MM.1S (cell line): ENCODE measurements at regions not wholly inside any gene's neighbourhood (a gene's known extent, or its start where the extent isn't known, plus 50 kb on each side); places are given as distances from the start of the nearest gene placed in this dataset.
"Not testable (repeated sequence)": the region's sequence is repeated elsewhere in the genome, so short reads cannot be mapped to it uniquely, and the experiment has no call there.

Experiments
- DNase-seq: peaks from one replicate; pipeline ENCODE4 v3.0.0-alpha.2; 2015
- H2AFZ ChIP-seq: fragments of 300-600 bp; sonication (generic); 2 replicates; pipeline ENCODE4 v1.6.0; 2016; ENCODE audit warnings: antibody characterized with exemption, low read length
- H3F3A ChIP-seq: fragments of 300-600 bp; sonication (generic); 2 replicates; pipeline ENCODE4 v1.6.1; 2016; ENCODE audit warnings: mild to moderate bottlenecking, antibody characterized with exemption, low read length, moderate library complexity, mixed read lengths; ENCODE audit not compliant: insufficient read depth
- H3K27ac ChIP-seq: fragments of 300-600 bp; sonication (generic); 2 replicates; pipeline ENCODE4 v1.5.1; 2016; ENCODE audit warnings: mild to moderate bottlenecking, low read length
- H3K27me3 ChIP-seq: fragments of 300-600 bp; sonication (generic); replicated peaks from 2 replicates; pipeline ENCODE4 v1.6.0; 2016; ENCODE audit warnings: low read length; ENCODE audit not compliant: insufficient read depth
- H3K36me3 ChIP-seq: fragments of 300-600 bp; sonication (generic); replicated peaks from 2 replicates; pipeline ENCODE4 v1.6.1; 2016; ENCODE audit warnings: mild to moderate bottlenecking, low read length, mixed read lengths; ENCODE audit not compliant: insufficient read depth
- H3K4me1 ChIP-seq: fragments of 300-600 bp; sonication (generic); 2 replicates; pipeline ENCODE4 v1.6.1; 2016; ENCODE audit warnings: low read length, mixed read lengths
- H3K4me2 ChIP-seq: fragments of 300-600 bp; sonication (generic); 2 replicates; pipeline ENCODE4 v1.6.0; 2016; ENCODE audit warnings: low read depth, low read length
- H3K4me3 ChIP-seq: fragments of 300-600 bp; sonication (generic); 2 replicates; pipeline ENCODE4 v1.5.1; 2016; ENCODE audit warnings: low read length, mixed read lengths
- H3K79me2 ChIP-seq: fragments of 300-600 bp; sonication (generic); 2 replicates; pipeline ENCODE4 v1.6.1; 2016; ENCODE audit warnings: mixed run types, low read length, mixed read lengths
- H3K9ac ChIP-seq: fragments of 300-600 bp; sonication (generic); 2 replicates; pipeline ENCODE4 v1.6.1; 2016; ENCODE audit warnings: low read length, mixed read lengths
- H3K9me2 ChIP-seq: fragments of 300-600 bp; sonication (generic); replicated peaks from 2 replicates; pipeline ENCODE4 v1.6.1; 2016; ENCODE audit warnings: mild to moderate bottlenecking, low read length, mixed read lengths; ENCODE audit not compliant: insufficient read depth
- H3K9me3 ChIP-seq: fragments of 300-600 bp; sonication (generic); replicated peaks from 2 replicates; pipeline ENCODE4 v1.6.1; 2016; ENCODE audit warnings: mild to moderate bottlenecking, low read length, mixed read lengths; ENCODE audit not compliant: insufficient read depth
- H4K20me1 ChIP-seq: fragments of 300-600 bp; sonication (generic); 2 replicates; pipeline ENCODE4 v1.6.1; 2016; ENCODE audit warnings: mild to moderate bottlenecking, low read length, moderate library complexity, mixed read lengths; ENCODE audit not compliant: insufficient read depth
- EZH2 ChIP-seq: fragments of 300-600 bp; sonication (generic); optimal IDR thresholded peaks from 2 replicates; pipeline ENCODE3; 2017; ENCODE audit warnings: low read depth, mild to moderate bottlenecking, antibody characterized with exemption, low read length, mixed read lengths
- EZH2phosphoT487 ChIP-seq: fragments of 300-600 bp; sonication (generic); IDR thresholded peaks from 2 replicates; pipeline ENCODE4 v1.6.1; 2018; ENCODE audit warnings: antibody characterized with exemption, low read length
- TF ChIP-seq, protein P1 (sequence below): fragments of 300-600 bp; sonication (generic); IDR thresholded peaks from 2 replicates; pipeline ENCODE4 v1.5.1; 2016; ENCODE audit warnings: antibody characterized with exemption, low read length, mixed read lengths

- H3K4me2 ChIP-seq, result no peak overlapping the region
- no peak overlapping the region for H2AFZ ChIP-seq
- H3K36me3 ChIP-seq, result no peaks in the 10 kb centered on the region
- DNase-seq, result no peak
- no peaks in the 10 kb centered on the region for H3K79me2 ChIP-seq
- no peaks in the 10 kb centered on the region for H3F3A ChIP-seq
- H3K9me3 ChIP-seq, result no peaks in the 10 kb centered on the region
- H4K20me1 ChIP-seq, result no peaks in the 10 kb centered on the region
- H3K27ac ChIP-seq, result no peak overlapping the region
- no peaks in the 10 kb centered on the region for H3K9me2 ChIP-seq
- H3K4me3 ChIP-seq, result no peak overlapping the region
- H3K9ac ChIP-seq, result no peak overlapping the region
- peaks cover 15% of the 10 kb centered on the region for H3K27me3 ChIP-seq
- TF ChIP-seq EZH2 (no peak), EZH2phosphoT487 (no peak)
- H3K4me1 ChIP-seq, result no peaks in the 10 kb centered on the region
Measured at GRCh38 chr16:29232811-29233704, 173.5 kb downstream of the NPIPB11 start.

DNA sequence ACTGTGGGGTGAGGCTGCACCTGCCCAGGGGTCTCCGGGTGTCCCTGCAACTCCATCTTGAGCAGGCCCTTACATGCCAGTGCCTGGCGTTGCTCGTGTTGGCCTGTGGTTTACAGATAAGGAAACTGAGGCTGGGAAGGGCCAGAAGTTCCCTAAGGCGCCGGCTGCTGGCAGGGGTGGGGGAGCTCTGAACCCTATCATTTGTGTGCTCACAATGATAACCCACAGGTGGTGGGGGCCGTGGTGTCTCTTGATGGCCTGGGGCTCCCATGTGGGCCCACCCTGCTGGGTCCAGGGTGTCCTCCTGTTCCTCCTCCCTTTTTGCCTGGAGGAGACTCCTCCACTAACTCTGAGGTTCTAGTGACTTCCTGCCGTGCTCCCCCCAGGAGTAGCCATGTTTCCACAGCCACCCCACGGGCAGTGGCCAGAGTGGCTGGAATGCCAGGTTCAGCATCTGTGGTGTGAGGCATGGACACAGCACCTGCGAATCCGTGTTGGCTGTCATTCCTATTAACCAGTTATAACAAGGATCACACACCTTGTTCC lies 174.3 kb downstream of the NPIPB11 start:
- H3F3A ChIP-seq, H2AFZ ChIP-seq, H3K4me1 ChIP-seq, H3K4me2 ChIP-seq, H3K27ac ChIP-seq, H3K9ac ChIP-seq, H3K79me2 ChIP-seq, H3K9me3 ChIP-seq, DNase-seq, H4K20me1 ChIP-seq, H3K4me3 ChIP-seq, H3K9me2 ChIP-seq, H3K36me3 ChIP-seq: not testable (repeated sequence)
- peaks cover 15% of the 10 kb centered on the region for H3K27me3 ChIP-seq

DNA sequence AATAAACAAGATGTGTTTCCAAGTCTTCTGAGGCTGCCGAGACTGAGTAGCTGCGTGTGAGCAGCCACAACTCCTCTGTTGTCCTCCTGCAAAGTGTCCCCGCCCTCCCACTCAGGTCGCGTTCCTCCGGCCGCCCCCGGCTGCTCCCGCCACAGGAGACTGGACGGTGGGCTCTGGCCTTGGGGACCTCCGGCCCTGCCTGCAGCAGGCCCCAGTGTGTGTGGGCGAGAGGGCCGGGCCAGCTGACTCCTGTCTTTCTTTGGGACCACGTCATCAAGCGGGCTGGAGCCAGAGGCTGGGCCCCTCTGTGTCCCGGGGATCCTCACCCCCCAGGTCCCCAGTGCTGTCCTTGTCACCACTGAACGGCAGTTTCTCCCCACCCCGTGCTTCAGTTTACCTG lies 175.3 kb downstream of the NPIPB11 start:
- H3K9me3 ChIP-seq, result no peaks in the 10 kb centered on the region
- DNase-seq, result no peak
- no peak overlapping the region for H3K27ac ChIP-seq
- no peaks in the 10 kb centered on the region for H3K4me1 ChIP-seq
- H3K9ac ChIP-seq, result no peak overlapping the region
- no peaks in the 10 kb centered on the region for H3K79me2 ChIP-seq
- TF ChIP-seq EZH2 (no peak), EZH2phosphoT487 (no peak)
- TF ChIP-seq, protein P1, sequence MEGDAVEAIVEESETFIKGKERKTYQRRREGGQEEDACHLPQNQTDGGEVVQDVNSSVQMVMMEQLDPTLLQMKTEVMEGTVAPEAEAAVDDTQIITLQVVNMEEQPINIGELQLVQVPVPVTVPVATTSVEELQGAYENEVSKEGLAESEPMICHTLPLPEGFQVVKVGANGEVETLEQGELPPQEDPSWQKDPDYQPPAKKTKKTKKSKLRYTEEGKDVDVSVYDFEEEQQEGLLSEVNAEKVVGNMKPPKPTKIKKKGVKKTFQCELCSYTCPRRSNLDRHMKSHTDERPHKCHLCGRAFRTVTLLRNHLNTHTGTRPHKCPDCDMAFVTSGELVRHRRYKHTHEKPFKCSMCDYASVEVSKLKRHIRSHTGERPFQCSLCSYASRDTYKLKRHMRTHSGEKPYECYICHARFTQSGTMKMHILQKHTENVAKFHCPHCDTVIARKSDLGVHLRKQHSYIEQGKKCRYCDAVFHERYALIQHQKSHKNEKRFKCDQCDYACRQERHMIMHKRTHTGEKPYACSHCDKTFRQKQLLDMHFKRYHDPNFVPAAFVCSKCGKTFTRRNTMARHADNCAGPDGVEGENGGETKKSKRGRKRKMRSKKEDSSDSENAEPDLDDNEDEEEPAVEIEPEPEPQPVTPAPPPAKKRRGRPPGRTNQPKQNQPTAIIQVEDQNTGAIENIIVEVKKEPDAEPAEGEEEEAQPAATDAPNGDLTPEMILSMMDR, result no peak
- H4K20me1 ChIP-seq, result no peaks in the 10 kb centered on the region
- no peaks in the 10 kb centered on the region for H3K9me2 ChIP-seq
- H3K4me2 ChIP-seq, result no peak overlapping the region
- no peak overlapping the region for H3K4me3 ChIP-seq
- H3F3A ChIP-seq, result no peaks in the 10 kb centered on the region
- peaks cover 11% of the 10 kb centered on the region for H3K27me3 ChIP-seq
- H3K36me3 ChIP-seq, result no peaks in the 10 kb centered on the region
- no peak overlapping the region for H2AFZ ChIP-seq

GRCh38 chr16:29230671-29231096 lies 175.8 kb downstream of the NPIPB11 start:
- Histone ChIP-seq H3K9ac (no peak overlapping the region), H4K20me1 (no peaks in the 10 kb centered on the region), H3K4me1 (no peaks in the 10 kb centered on the region), H2AFZ (no peak overlapping the region), H3K79me2 (no peaks in the 10 kb centered on the region), H3K9me2 (no peaks in the 10 kb centered on the region), H3K9me3 (no peaks in the 10 kb centered on the region), H3F3A (no peaks in the 10 kb centered on the region), H3K27me3 (peaks cover 11% of the 10 kb centered on the region), H3K4me3 (no peak overlapping the region), H3K36me3 (no peaks in the 10 kb centered on the region), H3K27ac (no peak overlapping the region), H3K4me2 (no peak overlapping the region)
- no peak for DNase-seq
- TF ChIP-seq, protein P1, result no peak
- TF ChIP-seq EZH2, result no peak
- TF ChIP-seq EZH2phosphoT487, result no peak

DNA sequence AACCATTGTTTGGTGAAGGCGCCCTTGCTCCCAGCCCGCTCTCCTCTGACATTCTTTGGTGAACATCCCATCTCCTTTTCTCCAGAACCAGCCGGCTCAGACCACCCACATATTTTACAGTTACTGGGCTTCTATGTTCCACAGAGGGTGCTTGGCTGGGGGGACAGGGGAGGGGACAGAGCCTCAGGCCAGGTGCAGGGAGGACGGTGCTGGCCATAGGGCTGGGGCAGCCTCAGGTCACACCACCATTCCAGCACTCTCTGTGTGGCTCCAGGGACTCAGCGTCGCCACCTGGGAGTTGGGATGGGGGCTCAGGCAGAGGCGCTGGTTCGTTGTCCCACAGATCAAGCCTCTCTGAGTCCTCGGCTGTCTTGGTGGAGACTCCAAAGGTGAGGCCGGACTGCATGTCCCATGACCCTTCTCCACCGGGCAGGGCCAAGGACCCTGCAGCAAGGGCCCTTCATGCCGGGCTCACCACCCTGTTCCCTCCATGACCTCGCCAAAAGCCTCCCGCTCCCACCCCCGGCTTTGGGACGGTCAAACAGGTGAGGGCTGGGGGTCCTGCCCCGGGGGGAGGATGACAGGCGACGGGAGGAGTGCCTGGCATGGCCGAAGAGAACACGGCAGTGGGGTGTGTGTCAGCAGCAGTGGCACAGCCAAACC lies 176.4 kb downstream of the NPIPB11 start:
- H3K4me2 ChIP-seq, H2AFZ ChIP-seq: not testable (repeated sequence)

GRCh38 chr16:29229616-29230005 lies 176.9 kb downstream of the NPIPB11 start:
- H3K4me3 ChIP-seq, H3K79me2 ChIP-seq, H3K27me3 ChIP-seq, H3K27ac ChIP-seq, H3K4me2 ChIP-seq, H3K9ac ChIP-seq, H3K9me3 ChIP-seq, H2AFZ ChIP-seq, H3K36me3 ChIP-seq, H3F3A ChIP-seq, DNase-seq, H3K9me2 ChIP-seq, H4K20me1 ChIP-seq, H3K4me1 ChIP-seq: not testable (repeated sequence)

More for the DNA sequence above, 176.4 kb downstream of the NPIPB11 start:
- not testable (repeated sequence) for H3K9me3 ChIP-seq, H4K20me1 ChIP-seq, DNase-seq, H3K4me1 ChIP-seq, H3K4me3 ChIP-seq, H3F3A ChIP-seq, H3K9ac ChIP-seq, H3K79me2 ChIP-seq, H3K36me3 ChIP-seq, H3K27ac ChIP-seq, H3K9me2 ChIP-seq
- peaks cover 11% of the 10 kb centered on the region for H3K27me3 ChIP-seq
